OCI-LY7 (cell line): ENCODE measurements at regions not wholly inside any gene's neighbourhood (a gene's known extent, or its start where the extent isn't known, plus 50 kb on each side); places are given as distances from the start of the nearest gene placed in this dataset.

Experiments used
- BruUV-seq: library from RNA; stranded (reverse); fragments of 400-500 nt; replicated peaks from 2 replicates; lab custom pipeline; 2021; lab: Mats Ljungman, UMichigan
- CTCF ChIA-PET: fragments of 300-600 bp; sonication (Branson Sonifier 250); formaldehyde crosslinking; loops from one replicate; lab custom pipeline; 2022; ENCODE audit warnings: antibody characterized with exemption; ENCODE audit not compliant: unreplicated experiment; lab: Charles Lee
- POLR2A ChIA-PET: fragments of 300-600 bp; sonication (Branson Sonifier 250); formaldehyde crosslinking; loops from one replicate; lab custom pipeline; 2022; ENCODE audit warnings: antibody characterized with exemption; lab: Charles Lee
- DNase-seq: peaks from one replicate; pipeline ENCODE4 v3.0.0-alpha.2; 2015; ENCODE audit warnings: low spot score
- H2AFZ ChIP-seq: fragments of 200-600 bp; sonication (generic), shearing (Covaris generic); 2 replicates; pipeline ENCODE4 v1.6.1; 2014; ENCODE audit warnings: mild to moderate bottlenecking, antibody characterized with exemption, low read length, moderate library complexity
- H3K27ac ChIP-seq: fragments of 200-600 bp; sonication (generic); 2 replicates; pipeline ENCODE4 v1.5.1; 2014; ENCODE audit warnings: mixed run types, low read depth, mild to moderate bottlenecking, moderate library complexity, low read length, inconsistent platforms; ENCODE audit not compliant: poor library complexity, severe bottlenecking
- H3K36me3 ChIP-seq: fragments of 200-600 bp; sonication (generic); 2 replicates; pipeline ENCODE4 v1.6.1; 2014; ENCODE audit warnings: mild to moderate bottlenecking, antibody characterized with exemption, low read length, moderate library complexity, mixed read lengths; ENCODE audit not compliant: insufficient read depth
- H3K4me1 ChIP-seq: fragments of 200-600 bp; sonication (generic); 2 replicates; pipeline ENCODE4 v1.5.1; 2014; ENCODE audit warnings: mild to moderate bottlenecking, low read length; ENCODE audit not compliant: insufficient read depth, poor library complexity, severe bottlenecking
- H3K4me2 ChIP-seq: fragments of 200-600 bp; sonication (generic); 2 replicates; pipeline ENCODE4 v1.6.1; 2014; ENCODE audit warnings: mild to moderate bottlenecking, low read length
- H3K4me3 ChIP-seq: fragments of 200-600 bp; sonication (generic); 2 replicates; pipeline ENCODE4 v1.5.1; 2014; ENCODE audit warnings: mild to moderate bottlenecking, low read depth, low read length; ENCODE audit not compliant: poor library complexity, severe bottlenecking
- H3K79me2 ChIP-seq: fragments of 200-600 bp; sonication (generic); 2 replicates; pipeline ENCODE4 v1.6.1; 2016; ENCODE audit warnings: low read depth, mild to moderate bottlenecking, low read length, moderate library complexity, mixed read lengths; ENCODE audit not compliant: insufficient read depth
- H3K9me2 ChIP-seq: fragments of 200-600 bp; sonication (generic); 2 replicates; pipeline ENCODE4 v1.6.1; 2016; ENCODE audit warnings: mild to moderate bottlenecking, low read length, mixed read lengths; ENCODE audit not compliant: insufficient read depth
- H3K9me3 ChIP-seq: fragments of 200-600 bp; sonication (generic); 2 replicates; pipeline ENCODE4 v1.6.1; 2014; ENCODE audit warnings: mild to moderate bottlenecking, mixed run types, low read length, mixed read lengths
- H4K20me1 ChIP-seq: fragments of 200-600 bp; sonication (generic); 2 replicates; pipeline ENCODE4 v1.6.1; 2014; ENCODE audit warnings: mild to moderate bottlenecking, antibody characterized with exemption, low read length, moderate library complexity, mixed read lengths; ENCODE audit not compliant: insufficient read depth
- EZH2phosphoT487 ChIP-seq: fragments of 200-600 bp; sonication (generic); IDR thresholded peaks from 2 replicates; pipeline ENCODE4 v1.6.1; 2018; ENCODE audit warnings: low read depth, borderline replicate concordance, mild to moderate bottlenecking, mixed run types, antibody characterized with exemption, low read length, moderate library complexity, mixed read lengths
- intact Hi-C: fragments of 100-400 bp; cut with micrococcal nuclease; formaldehyde crosslinking; loops from one replicate; pipeline ENCODE4 v1.10.0; 2022; ENCODE audit not compliant: unreplicated experiment
- TF ChIP-seq, protein P1 (sequence below): fragments of 200-600 bp; sonication (generic); conservative IDR thresholded peaks from 2 replicates; pipeline ENCODE4 v1.5.1; 2014; ENCODE audit warnings: mild to moderate bottlenecking, antibody characterized with exemption, low read length, moderate library complexity, mixed read lengths

DNA sequence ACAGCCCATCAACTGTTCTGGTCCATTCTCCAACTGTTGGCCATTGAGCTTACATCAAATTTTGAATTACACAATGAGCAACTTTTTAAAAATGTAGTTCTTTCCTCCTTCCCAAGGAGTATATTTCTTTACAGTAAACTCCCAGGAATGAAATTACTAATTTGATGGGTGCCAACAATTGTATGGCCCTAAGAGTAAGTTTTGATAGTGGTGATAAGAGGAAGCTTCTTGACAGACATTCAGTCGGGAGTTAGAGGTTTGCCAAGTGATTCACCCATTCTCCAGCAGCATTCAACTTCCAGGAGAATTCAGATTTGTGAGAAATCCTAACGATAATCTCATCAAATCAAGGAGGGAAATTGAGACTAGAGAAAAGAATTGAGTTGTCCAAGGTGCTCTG, 579.9 kb downstream of the ACTL7B start:
- Histone ChIP-seq H3K79me2 (no peaks in the 10 kb centered on the region), H4K20me1 (no peaks in the 10 kb centered on the region), H3K4me2 (no peak overlapping the region), H3K4me3 (no peak overlapping the region), H2AFZ (no peak overlapping the region), H3K27ac (no peak overlapping the region), H3K9me3 (no peaks in the 10 kb centered on the region), H3K9me2 (no peaks in the 10 kb centered on the region), H3K36me3 (no peaks in the 10 kb centered on the region), H3K4me1 (no peaks in the 10 kb centered on the region)
- intact Hi-C loops: no loop called here
- DNase-seq: no peak
- ChIA-PET CTCF (no interaction called here), POLR2A (no interaction called here)
- TF ChIP-seq, protein P1, sequence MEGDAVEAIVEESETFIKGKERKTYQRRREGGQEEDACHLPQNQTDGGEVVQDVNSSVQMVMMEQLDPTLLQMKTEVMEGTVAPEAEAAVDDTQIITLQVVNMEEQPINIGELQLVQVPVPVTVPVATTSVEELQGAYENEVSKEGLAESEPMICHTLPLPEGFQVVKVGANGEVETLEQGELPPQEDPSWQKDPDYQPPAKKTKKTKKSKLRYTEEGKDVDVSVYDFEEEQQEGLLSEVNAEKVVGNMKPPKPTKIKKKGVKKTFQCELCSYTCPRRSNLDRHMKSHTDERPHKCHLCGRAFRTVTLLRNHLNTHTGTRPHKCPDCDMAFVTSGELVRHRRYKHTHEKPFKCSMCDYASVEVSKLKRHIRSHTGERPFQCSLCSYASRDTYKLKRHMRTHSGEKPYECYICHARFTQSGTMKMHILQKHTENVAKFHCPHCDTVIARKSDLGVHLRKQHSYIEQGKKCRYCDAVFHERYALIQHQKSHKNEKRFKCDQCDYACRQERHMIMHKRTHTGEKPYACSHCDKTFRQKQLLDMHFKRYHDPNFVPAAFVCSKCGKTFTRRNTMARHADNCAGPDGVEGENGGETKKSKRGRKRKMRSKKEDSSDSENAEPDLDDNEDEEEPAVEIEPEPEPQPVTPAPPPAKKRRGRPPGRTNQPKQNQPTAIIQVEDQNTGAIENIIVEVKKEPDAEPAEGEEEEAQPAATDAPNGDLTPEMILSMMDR: no peak
- no peak for TF ChIP-seq EZH2phosphoT487
- no TSS peak for BruUV-seq

DNA sequence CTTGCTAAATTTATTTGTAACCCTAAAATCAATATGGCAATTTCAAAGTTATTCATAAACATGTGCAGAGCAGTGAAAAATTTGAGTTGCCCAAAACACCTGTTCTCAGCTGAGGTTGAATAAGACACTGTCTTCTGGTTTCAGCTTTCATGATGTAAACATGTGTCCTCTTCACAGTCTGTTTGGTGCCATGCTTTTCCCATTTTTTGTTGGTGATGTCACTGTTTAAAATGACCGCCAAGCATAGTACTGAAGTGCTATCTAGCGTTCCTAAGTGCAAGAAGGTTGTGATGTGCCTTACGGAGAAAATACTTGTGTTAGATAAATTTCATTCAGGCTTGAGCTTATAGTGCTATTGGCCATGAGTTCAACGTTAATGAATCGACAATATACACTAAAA, 580.8 kb downstream of the ACTL7B start:
- POLR2A ChIA-PET: no interaction called here
- no peaks in the 10 kb centered on the region for H3K9me2 ChIP-seq
- no peaks in the 10 kb centered on the region for H3K9me3 ChIP-seq
- H4K20me1 ChIP-seq: no peaks in the 10 kb centered on the region
- H3K27ac ChIP-seq: no peak overlapping the region
- intact Hi-C loops: no loop called here
- H3K4me1 ChIP-seq: no peaks in the 10 kb centered on the region
- no peak for DNase-seq
- H3K4me2 ChIP-seq: no peak overlapping the region
- no peaks in the 10 kb centered on the region for H3K79me2 ChIP-seq
- TF ChIP-seq EZH2phosphoT487: no peak
- TF ChIP-seq, protein P1: no peak
- CTCF ChIA-PET: no interaction called here
- H3K4me3 ChIP-seq: no peak overlapping the region
- BruUV-seq: no TSS peak
- H2AFZ ChIP-seq: no peak overlapping the region
- no peaks in the 10 kb centered on the region for H3K36me3 ChIP-seq

DNA sequence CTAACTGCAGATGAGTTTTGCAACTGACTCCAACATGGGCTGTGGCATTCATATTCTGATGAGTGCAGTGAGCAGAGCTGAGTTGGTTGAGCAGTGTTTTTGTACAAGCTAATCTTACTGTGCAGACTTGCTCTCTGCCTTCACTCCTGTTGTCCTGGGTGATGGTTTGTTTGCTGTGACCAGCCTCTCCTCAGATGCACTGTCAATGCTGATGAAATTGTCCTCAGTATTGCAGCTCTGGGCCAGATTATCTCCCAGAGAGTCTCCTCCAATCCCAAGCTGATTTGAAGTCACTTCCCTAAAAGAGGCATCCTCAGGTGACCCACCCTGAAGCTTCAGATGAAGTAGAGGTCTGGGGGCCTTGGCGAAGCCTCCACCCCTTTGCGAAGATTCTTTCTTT, 581.8 kb downstream of the ACTL7B start:
- no peak overlapping the region for H2AFZ ChIP-seq
- POLR2A ChIA-PET: interaction anchor here (0.5 kb wide), 1 partner anchor 122 kb away, joined by 3 read pairs; no protein-coding TSS in a partner anchor
- CTCF ChIA-PET: no interaction called here
- no peak for DNase-seq
- no peaks in the 10 kb centered on the region for H4K20me1 ChIP-seq
- no peaks in the 10 kb centered on the region for H3K79me2 ChIP-seq
- no peaks in the 10 kb centered on the region for H3K4me1 ChIP-seq
- H3K4me3 ChIP-seq: no peak overlapping the region
- BruUV-seq: no TSS peak
- intact Hi-C loops: no loop called here
- no peaks in the 10 kb centered on the region for H3K9me3 ChIP-seq
- no peak overlapping the region for H3K4me2 ChIP-seq
- H3K36me3 ChIP-seq: no peaks in the 10 kb centered on the region
- TF ChIP-seq, protein P1: no peak
- TF ChIP-seq EZH2phosphoT487: no peak
- no peaks in the 10 kb centered on the region for H3K9me2 ChIP-seq
- H3K27ac ChIP-seq: no peak overlapping the region
